ENCODE measurements at regions not wholly inside any gene's neighbourhood (a gene's known extent, or its start where the extent isn't known, plus 50 kb on each side); places are given as distances from the start of the nearest gene placed in this dataset.

DNA sequence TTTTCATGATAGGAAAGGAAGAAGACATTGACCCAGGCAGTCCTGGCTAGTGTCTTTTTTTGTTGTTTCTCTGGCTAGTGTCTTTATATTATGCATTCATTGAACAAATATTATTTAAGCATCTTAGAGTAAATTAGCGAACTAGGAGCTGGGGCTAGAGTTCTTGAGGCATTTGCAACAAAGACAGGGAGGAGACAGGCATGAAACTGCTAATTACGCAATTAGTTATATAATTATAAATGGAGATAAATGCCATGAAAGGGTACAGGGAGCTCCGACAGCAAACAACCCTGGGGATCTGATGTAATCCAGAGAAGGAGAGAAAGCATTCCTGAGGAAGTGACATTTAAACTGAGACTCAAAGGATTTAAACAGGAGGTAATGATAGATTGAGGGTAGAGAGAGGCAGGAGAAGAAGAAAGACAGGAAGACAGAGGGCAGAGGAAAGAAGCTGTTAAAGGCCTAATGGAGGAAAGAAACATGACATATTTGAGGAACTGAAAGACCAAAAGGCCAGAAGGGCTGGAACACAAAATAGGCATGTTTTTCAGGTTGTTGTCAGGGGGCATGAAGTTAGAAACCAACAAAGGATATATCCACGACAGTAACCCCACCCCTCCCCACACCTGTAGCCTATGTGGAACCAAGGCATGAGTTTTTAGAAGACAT, 99.5 kb upstream of the GJB5 start:
- no peak for DNase-seq (ENCODE audit: low read depth)
- H3K4me3 ChIP-seq (ENCODE audit: low read depth, low read length), result no peak overlapping the region
- TF ChIP-seq, protein P1, sequence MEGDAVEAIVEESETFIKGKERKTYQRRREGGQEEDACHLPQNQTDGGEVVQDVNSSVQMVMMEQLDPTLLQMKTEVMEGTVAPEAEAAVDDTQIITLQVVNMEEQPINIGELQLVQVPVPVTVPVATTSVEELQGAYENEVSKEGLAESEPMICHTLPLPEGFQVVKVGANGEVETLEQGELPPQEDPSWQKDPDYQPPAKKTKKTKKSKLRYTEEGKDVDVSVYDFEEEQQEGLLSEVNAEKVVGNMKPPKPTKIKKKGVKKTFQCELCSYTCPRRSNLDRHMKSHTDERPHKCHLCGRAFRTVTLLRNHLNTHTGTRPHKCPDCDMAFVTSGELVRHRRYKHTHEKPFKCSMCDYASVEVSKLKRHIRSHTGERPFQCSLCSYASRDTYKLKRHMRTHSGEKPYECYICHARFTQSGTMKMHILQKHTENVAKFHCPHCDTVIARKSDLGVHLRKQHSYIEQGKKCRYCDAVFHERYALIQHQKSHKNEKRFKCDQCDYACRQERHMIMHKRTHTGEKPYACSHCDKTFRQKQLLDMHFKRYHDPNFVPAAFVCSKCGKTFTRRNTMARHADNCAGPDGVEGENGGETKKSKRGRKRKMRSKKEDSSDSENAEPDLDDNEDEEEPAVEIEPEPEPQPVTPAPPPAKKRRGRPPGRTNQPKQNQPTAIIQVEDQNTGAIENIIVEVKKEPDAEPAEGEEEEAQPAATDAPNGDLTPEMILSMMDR (IDR thresholded peaks at IDR 0.05; ENCODE audit: insufficient read depth, low read length), result no peak

DNA sequence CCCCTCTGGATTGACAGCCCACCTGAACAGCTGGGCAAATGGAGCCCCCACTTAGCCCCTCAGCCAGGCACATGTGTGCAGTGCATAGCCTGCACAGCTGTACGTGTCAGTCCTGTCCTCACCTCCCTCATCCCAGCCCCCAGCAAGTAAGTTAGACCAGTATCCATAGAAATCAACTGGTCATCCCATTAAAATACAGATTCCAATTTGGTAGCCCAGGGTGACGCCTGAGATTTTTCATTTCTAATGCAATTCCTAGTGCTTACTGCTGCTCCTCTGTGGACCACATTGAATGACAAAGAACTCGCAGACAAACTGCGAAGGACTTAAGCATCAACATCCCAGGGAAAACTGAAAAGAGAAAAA, 99.0 kb upstream of the GJB5 start:
- TF ChIP-seq, protein P1 (IDR thresholded peaks at IDR 0.05; ENCODE audit: insufficient read depth, low read length), result no peak
- no peak for DNase-seq (ENCODE audit: low read depth)
- H3K4me3 ChIP-seq (ENCODE audit: low read depth, low read length), result no peak overlapping the region

DNA sequence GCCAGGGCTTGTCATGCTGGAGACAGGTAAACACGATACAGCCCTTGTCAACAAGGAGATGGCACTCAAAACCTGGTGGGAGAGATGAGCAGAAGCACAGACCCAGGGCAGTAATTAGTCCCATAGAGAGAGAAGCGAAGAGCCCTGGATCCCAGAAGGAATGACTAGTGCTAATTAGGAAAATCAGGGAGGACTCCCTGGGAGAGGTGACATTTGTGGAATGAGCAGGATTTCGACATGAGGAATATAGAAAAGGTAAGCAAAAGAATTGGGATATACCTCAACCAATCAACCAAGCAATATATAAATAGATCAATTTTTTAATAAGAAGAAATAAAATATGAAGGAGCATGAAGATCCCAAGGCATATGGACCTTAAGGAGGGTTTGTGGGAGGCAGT, 98.5 kb upstream of the GJB5 start:
- TF ChIP-seq, protein P1 (IDR thresholded peaks at IDR 0.05; ENCODE audit: insufficient read depth, low read length), result no peak
- no peak for DNase-seq (ENCODE audit: low read depth)
- no peak overlapping the region for H3K4me3 ChIP-seq (ENCODE audit: low read depth, low read length)

DNA sequence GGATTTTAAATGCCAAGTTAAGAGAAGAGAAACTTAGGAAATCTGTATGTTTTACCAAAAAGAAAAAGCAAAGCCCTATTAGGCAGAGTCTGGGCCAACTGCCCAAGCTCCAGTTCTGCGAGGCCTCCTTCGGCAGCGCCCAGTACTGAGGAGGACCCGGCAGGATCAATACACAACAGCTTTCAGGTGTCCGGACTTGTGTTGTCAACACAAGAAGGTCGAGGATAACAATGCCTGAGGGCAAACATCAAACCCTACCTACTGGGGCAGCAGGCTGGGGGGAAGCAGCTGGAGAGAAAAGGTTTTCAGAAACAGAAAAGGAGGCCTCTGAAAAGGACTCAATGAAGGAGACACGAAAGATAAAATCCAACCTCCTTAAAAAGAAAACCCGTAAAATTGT, 98.1 kb upstream of the GJB5 start:
- H3K4me3 ChIP-seq (ENCODE audit: low read depth, low read length), result no peak overlapping the region
- TF ChIP-seq, protein P1 (IDR thresholded peaks at IDR 0.05; ENCODE audit: insufficient read depth, low read length), result no peak
- DNase-seq (ENCODE audit: low read depth), result no peak

DNA sequence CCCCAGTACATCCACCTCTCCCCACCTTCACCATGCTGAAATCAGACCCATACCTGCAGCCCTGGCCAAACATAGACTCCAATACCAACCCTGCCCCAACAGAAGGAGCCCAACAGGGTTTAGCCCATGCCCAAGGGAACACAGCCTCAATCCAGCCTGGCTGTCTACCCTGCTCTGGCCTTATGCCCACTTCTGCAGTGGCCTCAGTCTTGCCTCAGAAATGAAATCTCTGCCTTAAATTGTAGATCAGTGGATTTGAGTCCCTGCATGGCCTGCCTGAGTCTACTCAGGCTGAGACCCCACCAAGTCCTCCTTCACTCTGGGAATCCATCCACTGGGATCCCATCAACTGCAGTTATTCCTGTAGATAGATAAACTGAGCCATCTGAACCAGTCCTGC, 97.6 kb upstream of the GJB5 start:
- DNase-seq (ENCODE audit: low read depth), result no peak
- TF ChIP-seq, protein P1 (IDR thresholded peaks at IDR 0.05; ENCODE audit: insufficient read depth, low read length), result no peak
- H3K4me3 ChIP-seq (ENCODE audit: low read depth, low read length), result no peak overlapping the region

DNA sequence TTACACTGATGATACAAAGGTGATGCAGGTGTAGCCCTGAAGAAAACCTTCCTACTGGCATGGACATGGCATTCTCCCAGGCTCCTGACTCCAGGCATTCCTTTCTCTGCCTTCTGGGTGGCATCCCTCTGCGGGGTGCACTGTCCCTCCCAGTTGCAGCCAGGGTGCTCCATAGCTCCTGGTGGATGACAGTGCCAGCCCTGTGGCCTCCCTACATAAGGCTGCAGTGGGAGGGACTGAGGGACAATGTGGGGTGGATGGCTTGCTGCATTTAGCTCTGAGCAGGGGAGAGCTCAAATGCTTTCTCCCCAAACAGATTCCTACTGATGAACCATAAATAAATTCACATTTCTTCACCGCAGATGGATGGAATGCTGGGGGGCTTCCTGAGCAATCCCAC, 97.0 kb upstream of the GJB5 start:
- TF ChIP-seq, protein P1 (IDR thresholded peaks at IDR 0.05; ENCODE audit: insufficient read depth, low read length), result no peak
- DNase-seq (ENCODE audit: low read depth), result no peak

DNA sequence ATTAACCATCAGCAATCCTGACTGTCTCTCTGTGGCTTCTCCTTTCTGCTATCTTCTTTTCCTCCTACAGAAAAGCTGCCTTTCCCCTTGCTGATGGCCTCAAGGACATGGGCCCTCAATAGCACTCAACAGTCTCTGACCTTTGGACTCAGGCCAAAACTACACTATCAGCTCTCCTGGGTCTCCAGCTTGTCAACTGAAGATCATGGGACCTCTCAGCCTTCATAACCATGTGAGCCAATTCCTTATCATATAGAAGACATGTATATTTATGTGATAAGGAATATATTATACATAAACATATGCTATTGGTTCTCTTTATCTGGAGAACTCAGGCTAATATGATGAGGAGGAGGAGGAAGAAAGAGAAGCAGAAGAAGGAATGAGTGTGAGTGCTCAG, 91.8 kb upstream of the GJB5 start:
- TF ChIP-seq, protein P1 (IDR thresholded peaks at IDR 0.05; ENCODE audit: insufficient read depth, low read length), result no peak
- no peak for DNase-seq (ENCODE audit: low read depth)
- H3K4me3 ChIP-seq (ENCODE audit: low read depth, low read length), result no peak overlapping the region

More for the DNA sequence above, 97.0 kb upstream of the GJB5 start:
- H3K4me3 ChIP-seq (ENCODE audit: low read depth, low read length), result no peak overlapping the region
